Activated CD4-positive, alpha-beta T cell treated with anti-CD3 and anti-CD28 coated beads, Interleukin-2, amount 50 U/mL, for 4 hours (primary cell): ENCODE measurements at regions not wholly inside any gene's neighbourhood (a gene's known extent, or its start where the extent isn't known, plus 50 kb on each side); places are given as distances from the start of the nearest gene placed in this dataset.
"Not testable (repeated sequence)": the region's sequence is repeated elsewhere in the genome, so short reads cannot be mapped to it uniquely, and the experiment has no call there.

Source experiments
- DNase-seq, 2 experiments: peaks; one replicate each; pipeline ENCODE4 v3.0.0-alpha.2; 2020

DNA sequence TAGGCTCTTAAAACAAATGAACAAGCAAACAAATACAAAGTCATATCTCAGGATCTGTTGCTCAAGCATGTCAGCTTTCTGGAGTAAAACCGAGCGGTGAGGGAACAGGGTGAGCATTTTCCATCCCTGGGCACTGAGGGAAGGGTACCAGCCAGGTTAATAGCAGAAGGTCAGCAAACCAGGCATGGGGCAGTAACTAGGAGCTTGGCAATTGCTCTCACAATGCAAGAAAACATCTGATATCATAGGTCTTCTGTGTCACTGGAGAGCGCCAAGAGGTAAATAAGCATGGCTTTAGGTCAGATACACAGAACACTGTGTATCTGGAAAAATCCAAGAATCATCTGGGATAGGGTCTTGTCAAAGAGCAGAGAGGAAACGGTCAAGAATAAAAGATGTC lies 521.7 kb upstream of the AUTS2 start:
- no peak for DNase-seq

DNA sequence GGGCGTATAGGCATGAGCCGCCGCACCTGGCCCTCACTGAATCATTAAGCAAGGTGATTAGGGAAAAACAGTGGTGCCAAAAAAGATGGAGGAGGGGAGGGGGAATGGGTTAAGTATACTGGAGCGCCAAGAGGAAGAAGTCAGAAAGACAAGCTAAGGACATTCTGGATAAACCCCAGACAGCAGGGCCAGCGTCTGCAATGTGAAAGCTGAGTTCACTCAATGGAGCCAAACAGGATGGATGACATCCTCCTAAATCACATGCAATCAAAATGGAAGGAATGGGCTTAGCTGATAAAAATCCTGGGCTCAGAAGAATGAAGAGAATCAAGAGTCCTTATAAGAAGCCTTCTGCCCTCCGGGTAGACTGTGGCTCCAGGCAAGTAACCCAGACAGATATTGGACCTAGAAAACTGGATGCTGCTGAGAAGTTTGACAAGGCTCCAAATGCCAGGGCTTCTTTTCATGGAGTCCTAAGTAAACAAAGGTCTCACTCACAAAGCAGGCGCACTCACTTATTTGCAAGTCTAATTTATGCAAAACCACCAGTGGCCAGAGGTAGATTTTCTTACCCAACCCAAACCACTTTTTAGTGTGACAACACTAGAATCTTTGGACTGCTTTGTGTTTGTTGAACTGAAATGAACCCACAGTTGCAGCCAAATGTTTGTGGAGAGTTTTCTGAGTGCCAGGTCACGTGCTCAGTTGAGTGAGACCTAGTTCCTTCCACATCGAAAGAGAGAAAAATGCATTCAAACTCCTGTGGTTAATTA lies 519.1 kb upstream of the AUTS2 start:
- no peak for DNase-seq

DNA sequence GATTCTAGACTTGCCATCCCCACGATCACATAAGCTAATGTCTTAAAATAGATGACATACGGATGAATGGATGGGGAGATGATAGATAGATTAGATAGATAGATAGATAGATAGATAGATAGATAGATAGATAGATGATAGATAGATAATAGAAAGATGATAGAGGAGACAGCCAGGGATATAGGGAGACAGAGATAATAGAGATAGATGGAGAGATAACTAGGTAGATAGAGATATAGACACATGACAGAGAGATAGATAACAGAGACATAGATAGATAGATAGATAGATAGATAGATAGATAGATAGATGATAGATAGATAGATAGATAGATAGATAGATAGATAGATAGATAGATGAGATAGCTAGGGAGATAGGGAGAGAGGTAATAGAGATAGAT lies 511.0 kb upstream of the AUTS2 start:
- DNase-seq = not testable (repeated sequence)

DNA sequence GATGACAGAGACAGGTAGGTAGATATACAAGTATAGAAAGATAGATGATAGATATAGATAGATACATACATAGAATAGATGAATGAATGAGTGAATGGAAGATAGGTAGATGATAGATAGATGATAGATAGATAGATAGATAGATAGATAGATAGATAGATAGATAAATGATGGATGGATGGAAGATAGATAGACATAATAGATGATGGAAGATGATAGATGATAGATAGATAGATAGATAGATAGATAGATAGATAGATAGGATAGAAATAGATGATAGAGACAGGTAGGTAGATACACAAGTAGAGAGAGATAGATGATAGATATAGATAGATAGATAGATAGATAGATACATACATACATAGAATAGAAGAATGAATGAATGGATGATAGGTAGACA lies 510.1 kb upstream of the AUTS2 start:
- DNase-seq = no peak

DNA sequence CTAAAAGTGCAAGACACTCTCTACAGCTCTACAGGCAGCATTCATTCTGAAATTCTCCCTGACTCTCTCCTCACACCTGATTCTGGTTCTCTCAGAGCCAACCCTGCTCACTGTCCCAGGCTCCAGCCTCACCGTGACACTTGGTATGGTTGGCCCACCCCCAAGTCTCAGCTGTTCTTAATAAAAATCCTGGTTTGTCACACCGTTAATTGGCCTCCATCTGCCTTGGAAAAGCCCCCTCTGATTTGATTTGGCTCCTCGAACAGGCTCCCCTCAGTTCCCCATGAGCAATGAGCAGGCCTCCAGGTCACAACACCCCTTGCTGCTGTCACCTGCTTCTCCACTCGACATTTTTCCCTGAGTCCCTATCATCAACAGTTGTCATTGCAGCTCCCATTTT lies 507.3 kb upstream of the AUTS2 start:
- no peak for DNase-seq

DNA sequence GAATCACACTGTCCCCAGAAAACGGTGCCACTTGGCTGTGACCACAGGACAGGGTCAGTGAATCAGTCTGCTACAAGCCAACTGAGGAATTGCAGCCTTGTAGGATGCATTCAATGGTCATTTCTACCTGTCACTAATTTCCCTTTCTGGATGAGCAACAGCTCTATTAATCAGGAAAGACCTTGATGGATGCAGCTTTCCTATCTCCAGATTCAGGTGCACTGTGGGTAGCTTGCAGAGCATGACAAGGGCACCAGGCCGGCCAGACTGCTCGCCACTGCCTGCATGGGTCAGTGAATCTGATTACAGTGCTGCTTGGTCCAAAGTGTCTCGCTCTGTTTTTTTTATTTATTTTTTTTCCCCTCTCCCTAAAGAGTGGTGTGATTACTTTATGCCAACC lies 506.8 kb upstream of the AUTS2 start:
- DNase-seq = no peak

DNA sequence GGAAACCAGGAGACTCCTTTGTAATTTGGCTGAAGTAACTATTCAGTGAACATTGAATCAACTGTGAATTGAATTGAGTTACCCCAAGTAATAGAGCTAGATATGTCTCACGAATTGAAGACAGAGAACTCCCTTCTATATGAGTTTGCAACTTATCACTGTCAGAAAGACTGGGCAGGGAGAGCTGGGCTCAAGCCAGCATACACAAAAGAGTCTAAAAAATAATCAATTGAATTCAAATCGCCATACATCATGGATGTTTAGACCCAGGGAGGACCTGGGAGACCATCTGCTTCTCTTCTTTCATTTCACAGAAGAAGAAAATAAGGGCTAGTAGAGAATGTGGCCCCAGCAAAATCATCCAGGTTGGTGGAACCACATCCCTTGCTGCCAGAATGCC lies 503.1 kb upstream of the AUTS2 start:
- no peak for DNase-seq

DNA sequence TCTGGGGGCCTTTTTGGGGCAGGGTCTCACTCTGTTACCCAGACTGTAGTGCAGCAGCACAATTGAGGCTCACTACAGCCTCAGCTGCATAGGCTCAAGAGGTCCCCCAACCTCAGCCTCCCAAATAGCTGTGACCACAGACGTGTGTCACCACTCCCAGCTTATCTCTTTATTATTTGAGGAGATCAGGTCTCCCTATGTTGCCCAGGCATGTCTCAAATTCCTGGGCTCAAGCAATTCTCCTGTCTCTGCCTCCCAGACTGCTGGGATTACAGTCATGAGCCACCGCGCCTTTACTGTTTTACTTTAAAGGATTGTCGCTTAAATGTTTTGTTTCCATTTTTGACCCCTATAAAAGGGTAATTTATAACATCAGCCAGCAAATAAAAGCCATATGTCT lies 502.6 kb upstream of the AUTS2 start:
- DNase-seq = no peak

DNA sequence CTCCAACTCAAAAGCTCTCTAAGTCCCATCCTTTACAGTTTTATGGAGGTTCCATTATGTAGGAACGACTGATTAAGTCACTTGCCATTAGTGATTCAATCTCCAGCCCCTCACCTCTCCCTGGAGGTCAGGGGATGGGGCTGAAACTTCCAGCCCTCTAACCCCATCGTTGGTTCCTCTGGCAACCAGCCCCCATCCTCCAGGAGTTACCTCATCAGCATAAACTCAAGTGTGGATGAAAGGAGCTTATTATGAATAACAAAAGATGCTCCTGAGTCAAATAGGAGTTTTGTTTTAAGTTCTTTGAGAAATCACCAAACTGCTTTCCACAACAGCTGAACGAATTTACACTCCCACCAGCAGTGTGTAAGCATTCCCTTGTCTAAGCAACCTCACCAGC lies 494.3 kb upstream of the AUTS2 start:
- no peak for DNase-seq

DNA sequence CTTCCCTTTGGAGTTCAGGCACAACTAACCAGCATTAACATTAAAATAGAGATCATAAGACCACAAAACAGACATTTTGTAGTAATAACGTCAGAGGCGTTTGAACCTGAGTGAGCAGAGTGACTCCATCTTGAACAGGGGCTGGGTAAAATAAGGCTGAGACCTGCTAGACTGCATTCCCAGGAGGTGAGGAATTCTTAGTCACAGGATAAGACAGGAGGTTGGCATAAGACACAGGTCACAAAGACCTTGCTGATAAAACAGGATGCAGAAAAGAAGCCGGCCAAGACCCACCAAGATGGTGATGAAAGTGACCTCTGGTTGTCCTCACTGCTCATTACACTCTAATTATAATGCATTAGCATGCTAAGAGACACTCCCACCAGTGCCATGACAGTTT lies 493.2 kb upstream of the AUTS2 start:
- no peak for DNase-seq

DNA sequence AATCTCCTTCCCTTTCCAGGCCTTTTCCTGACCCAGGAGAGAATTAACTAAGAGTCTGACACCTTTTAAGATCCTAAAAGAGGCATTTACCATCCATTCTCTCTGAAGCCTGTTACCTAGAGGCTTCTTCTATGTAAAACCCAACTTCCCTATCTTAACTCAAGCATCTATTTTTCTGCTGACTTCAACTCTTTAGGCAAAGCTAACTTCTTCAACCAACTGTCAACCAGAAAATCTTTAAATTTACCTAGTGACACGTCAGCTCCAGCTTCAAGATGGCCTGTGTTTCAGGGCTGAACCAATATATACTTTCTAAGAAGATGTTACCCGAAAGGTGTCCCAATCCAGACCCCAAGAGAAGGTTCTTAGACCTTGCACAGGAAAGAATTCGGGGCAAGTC lies 492.3 kb upstream of the AUTS2 start:
- DNase-seq = no peak

DNA sequence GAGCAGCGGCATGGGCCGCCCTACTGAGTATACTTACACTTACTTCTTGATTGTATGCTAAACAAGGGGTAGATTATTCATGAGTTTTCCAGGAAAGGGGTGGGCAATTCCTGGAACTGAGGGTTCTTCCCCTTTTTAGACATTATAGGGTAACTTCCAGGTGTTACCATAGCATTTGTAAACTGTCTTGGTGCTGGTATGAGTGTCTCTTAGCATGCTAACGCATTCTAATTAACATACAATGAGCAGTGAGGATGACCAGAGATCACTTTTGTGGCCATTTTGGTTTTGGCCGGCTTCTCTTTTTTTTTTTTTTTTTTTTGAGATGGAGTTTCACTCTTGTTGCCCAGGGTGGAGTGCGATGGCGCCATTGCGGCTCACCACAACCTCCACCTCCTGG lies 491.8 kb upstream of the AUTS2 start:
- DNase-seq = not testable (repeated sequence)

DNA sequence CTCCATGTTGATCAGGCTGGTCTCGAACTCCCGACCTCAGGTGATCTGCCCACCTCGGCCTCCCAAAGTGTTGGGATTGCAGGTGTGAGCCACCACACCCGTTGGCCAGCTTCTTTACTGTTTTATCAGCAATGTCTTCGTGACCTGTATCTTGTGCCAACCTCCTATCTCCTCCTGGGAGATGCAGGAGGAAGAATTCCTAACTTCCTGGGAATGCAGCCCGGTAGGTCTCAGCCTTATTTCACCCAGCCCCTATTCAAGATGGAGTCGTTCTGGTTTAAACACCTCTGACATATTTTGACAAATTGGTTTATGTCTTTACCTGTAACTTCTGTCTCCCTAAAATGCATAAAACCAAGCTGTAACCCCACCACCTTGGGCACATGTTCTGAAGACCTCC lies 491.3 kb upstream of the AUTS2 start:
- DNase-seq = not testable (repeated sequence)

DNA sequence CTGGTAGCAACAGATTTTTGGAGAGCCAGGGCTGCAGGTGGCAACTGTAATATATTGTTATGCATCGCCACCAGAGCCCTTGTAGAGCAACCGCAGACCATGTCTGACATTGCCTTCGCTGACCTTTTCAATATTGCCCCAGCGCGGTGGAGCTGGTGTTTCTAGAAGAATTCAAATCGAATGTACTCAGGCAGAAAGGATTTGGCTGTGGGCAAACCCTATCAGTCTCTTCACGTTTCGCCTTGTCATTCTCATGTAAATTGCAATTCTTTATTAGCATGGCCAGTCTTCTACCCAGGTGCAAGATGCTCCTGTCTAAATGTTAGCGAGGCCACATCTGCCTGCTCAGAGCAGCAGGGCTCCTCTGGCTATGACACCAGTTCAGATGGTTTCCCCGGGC lies 490.2 kb upstream of the AUTS2 start:
- DNase-seq = no peak

DNA sequence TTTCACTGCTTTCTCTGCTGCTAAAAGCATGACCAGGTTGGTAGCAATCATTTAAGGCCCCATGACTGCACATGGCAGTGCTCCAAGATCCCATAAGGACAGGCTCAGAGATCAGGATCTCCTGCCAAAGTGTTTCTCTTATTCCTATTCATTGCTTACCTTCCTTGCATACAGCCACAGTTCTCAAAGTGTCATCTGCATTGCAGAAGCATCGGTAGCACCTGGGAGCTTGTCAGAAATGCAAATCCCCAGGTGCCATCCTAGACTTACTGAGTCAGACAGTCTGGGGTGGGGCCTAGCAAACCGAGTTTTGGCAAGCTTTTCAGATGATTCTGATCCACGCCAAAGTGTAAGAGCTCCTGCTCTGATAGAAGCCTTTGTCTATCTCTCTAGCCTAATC lies 489.0 kb upstream of the AUTS2 start:
- no peak for DNase-seq

DNA sequence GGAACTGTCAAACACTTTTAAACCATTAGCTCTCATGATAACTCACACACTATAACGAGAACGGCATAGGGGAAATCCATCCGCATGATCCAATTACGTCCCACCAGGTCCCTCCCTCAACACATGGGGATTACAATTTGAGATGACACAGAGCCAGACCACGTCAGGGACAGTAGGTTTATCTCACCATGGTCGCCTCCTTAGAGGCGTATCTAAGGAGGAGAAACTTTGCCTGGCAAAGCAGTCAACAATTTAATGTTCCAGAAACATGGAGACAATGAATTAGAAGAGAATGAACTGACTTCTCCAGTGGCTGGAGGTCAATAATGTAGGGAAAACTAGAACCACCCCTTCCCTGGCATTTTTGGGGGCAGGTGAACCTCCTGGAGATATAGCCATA lies 488.4 kb upstream of the AUTS2 start:
- no peak for DNase-seq

DNA sequence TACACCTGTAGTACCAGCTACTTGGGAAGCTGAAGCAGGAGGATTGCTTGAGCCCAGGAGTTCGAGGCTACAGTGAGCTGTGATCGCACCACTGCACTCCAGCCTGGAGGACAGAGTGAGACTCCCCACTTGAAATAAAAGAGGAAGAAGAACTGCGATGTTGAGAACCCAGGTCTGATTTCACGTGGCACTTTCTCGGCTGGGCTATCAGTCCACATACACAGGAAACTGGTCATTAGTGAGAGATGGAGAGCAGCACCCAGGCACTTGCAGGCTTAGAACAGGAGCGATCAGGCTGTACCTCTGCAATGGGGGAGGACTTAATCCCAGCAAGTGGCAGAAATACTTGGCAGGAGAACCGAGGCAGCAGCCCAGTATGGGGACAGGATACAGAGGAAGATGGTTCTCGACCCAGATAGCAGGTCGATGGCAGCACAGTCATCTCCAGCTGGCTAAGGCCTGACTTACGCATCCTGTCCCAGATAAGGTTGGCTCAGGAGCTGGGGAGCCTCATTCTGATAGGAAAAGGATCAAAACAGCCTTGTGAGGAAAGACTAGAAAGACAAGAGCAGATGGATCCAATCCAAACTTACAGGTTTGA lies 487.7 kb upstream of the AUTS2 start:
- DNase-seq = no peak

DNA sequence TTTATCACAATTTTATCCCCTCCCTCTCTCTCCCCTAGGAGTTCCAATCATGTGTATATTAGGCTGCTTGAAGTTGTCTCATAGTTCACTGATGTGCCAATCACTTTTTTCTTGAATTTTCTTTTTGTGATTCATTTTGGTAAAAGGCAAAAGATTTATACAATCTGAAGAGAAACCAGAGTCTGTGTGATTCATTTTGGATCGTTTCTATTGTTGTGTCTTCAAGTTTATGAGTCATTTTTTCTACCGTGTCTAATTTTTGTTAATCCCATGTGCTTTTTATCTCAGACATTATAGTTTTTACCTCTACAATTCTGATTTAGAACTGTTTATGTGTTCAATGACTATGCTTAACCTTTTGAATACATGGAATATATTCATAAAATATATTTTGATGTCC lies 483.9 kb upstream of the AUTS2 start:
- DNase-seq = no peak

DNA sequence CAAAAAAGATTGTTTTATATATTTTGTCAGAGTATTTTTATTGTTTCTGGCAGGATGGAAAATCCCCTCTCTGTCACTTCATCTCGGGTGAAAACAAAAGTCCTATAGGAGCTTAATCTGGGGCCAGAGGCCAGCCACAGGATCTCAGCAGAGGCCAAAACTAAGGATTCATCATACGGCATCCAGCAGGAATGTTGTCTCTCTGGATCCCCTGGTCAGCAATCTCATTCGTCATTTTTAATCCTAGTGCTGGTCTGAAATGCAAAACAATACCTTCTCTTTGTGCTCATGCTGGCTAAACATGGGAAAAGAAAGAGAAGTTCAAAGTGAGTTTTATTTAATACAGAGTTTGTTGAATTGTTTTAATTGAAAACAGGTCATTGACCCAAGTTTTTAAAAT lies 482.5 kb upstream of the AUTS2 start:
- DNase-seq = no peak

DNA sequence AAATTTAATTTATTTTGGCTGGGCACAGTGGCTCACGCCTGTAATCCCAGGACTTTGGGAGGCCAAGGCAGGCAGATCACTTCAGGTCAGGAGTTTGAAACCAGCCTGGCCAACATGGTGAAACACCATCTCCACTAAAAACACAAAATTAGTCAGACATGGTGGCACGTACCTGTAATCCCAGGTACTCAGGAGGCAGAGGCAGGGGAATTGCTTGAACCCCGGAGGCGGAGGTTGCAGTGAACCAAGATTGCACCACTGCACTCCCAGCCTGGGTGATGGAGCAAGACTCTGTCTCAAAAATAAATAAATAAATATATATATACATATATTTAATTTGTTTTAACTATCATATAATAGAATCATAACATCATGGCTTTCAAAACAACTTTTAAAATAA lies 482.1 kb upstream of the AUTS2 start:
- not testable (repeated sequence) for DNase-seq

DNA sequence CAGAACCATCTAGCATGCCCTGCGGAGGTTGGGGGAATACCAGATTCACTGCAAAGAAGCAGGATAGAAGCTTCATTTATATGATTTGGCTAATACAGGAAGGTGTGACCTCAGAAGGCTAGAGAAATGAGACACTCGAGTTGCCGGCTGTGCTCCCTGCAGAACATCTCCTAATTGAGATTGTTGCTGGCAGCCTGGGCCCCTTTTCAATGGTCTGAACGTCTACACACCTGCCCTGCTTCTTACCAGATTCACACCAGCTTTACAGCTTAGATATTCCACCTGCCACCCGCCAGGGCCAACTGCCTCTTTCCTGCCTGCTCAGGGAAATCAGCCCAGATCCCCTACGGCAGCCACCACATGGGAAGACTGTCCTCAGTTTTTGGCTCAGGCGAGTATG lies 475.3 kb upstream of the AUTS2 start:
- no peak for DNase-seq

DNA sequence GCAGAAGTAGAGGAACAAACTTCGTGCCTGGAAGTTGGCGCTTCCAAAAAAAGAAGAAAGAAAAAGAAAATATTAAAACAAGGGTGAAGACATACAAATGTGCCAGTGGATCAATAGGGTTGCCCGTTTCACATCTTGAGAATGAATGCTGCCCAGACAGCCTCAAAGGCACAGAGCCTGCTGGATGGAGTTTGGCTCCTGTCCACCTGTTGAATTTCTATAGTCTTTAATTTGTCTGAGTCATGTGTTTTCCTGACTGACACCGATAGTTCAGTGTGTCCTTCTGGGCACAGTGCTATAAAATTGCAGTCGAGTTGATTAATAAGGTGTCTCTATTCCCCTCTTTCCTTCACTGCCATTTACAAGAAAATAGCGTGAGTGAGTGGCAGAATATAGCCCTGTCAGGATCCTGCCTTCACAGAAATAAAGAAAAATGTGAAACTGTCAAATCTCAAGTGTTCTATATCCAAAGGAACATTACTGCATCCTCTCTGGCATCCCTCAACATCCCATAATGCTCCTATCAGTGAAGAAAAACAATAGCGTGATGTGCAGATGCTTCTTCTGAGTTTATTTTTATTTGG lies 471.3 kb upstream of the AUTS2 start:
- DNase-seq = no peak

DNA sequence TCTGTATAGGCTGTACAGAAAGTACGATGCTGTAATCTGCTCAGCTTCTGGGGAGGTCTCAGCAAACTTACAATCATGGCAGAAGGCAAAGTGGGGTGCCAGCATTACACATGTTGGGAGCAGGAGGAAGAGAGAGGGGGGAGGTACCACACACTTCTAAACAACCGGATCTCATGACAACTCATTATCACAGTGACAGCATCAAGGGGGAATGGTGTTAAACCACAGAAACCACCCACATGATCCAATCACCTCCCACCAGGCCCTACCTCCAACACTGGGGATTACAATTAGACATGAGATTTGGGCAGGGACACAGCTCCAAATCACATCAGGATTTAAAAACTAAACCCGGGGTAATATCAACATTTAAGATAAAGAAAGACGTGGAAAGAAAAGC lies 468.8 kb upstream of the AUTS2 start:
- DNase-seq = no peak

DNA sequence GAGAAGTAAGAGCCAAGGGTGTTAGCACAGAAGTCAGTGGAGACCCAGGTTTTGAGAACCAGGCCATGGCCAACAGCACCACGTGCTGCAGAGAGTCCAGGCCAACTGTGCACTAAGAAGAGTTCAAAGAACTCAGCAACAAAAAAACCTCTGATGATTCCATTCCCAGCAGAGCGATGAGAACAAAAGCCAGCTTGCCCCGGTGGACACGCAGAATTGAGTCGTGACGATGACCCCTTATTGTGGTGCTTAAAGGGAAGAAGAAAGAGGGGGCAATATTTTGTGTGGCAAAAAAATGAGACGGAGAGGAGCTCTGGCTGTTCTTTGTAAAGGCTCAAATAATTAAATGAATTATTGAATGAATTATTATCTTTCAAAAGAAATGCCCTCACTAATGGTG lies 468.3 kb upstream of the AUTS2 start:
- no peak for DNase-seq

DNA sequence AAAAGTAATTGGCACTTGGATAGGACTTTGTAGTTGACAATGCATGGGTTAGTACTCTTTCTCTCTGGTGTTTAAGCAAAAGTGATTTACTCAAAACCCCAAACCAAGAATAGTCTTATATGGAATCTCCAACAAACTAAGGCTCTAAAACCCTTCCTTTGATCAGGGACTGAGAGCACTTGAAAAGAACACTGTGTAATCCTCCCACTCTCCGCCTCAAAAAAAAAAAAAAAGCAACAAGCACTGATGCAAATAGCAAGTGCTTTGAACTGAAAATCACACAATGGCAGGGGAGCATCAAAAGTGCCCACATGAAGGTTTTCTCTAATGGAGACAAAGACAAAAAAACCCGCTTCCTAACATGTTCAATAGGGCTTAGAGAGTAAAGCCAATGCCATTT lies 467.9 kb upstream of the AUTS2 start:
- DNase-seq = no peak
